HL-60 (cell line): ENCODE measurements at regions not wholly inside any gene's neighbourhood (a gene's known extent, or its start where the extent isn't known, plus 50 kb on each side); places are given as distances from the start of the nearest gene placed in this dataset.

Experiments
- GABPA ChIP-seq: IDR thresholded peaks from 2 replicates; pipeline ENCODE4 v1.6.1; 2012; ENCODE audit warnings: low read depth
- POLR2AphosphoS5 ChIP-seq: IDR thresholded peaks from 2 replicates; pipeline ENCODE4 v1.6.1; 2012; ENCODE audit warnings: low read depth
- SPI1 ChIP-seq: IDR thresholded peaks from 2 replicates; pipeline ENCODE4 v1.6.1; 2012; ENCODE audit warnings: low read depth, mild to moderate bottlenecking, borderline replicate concordance
- TF ChIP-seq, protein P1 (sequence below): IDR thresholded peaks from one replicate; pipeline ENCODE4 v1.5.1; 2011; ENCODE audit warnings: low read length, control low read depth, inconsistent platforms; ENCODE audit not compliant: insufficient read depth

DNA sequence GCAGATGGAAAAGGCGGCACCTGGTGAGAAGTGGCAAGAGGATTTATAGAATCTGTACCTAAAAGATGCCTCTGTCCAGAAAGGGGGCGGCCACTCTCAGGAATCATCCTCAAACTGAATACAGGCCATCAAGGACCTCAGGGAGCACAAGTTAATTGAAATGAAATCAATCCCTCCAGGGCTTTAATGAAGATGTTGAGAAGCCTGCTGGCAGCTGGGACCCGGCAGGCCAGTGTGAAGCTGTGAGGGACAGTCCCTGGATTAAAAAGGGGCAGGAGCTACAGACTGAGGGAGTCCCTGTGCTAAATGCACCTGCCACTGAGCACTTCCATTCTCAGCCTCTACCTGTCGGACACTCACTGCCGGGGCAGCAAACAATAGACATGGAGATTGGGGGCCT, 107.7 kb upstream of the GGTLC1 start:
- TF ChIP-seq, protein P1, sequence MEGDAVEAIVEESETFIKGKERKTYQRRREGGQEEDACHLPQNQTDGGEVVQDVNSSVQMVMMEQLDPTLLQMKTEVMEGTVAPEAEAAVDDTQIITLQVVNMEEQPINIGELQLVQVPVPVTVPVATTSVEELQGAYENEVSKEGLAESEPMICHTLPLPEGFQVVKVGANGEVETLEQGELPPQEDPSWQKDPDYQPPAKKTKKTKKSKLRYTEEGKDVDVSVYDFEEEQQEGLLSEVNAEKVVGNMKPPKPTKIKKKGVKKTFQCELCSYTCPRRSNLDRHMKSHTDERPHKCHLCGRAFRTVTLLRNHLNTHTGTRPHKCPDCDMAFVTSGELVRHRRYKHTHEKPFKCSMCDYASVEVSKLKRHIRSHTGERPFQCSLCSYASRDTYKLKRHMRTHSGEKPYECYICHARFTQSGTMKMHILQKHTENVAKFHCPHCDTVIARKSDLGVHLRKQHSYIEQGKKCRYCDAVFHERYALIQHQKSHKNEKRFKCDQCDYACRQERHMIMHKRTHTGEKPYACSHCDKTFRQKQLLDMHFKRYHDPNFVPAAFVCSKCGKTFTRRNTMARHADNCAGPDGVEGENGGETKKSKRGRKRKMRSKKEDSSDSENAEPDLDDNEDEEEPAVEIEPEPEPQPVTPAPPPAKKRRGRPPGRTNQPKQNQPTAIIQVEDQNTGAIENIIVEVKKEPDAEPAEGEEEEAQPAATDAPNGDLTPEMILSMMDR, result no peak
- no peak for TF ChIP-seq SPI1
- TF ChIP-seq POLR2AphosphoS5, result no peak
- TF ChIP-seq GABPA, result no peak
